GM12865 (cell line): ENCODE measurements at regions not wholly inside any gene's neighbourhood (a gene's known extent, or its start where the extent isn't known, plus 50 kb on each side); places are given as distances from the start of the nearest gene placed in this dataset.

ENCODE experiments used
- DNase-seq: peaks from one replicate; pipeline ENCODE4 v3.0.0; 2010; ENCODE audit warnings: low read depth
- H3K4me3 ChIP-seq: 2 replicates; pipeline ENCODE4 v1.5.1; 2011; ENCODE audit warnings: mild to moderate bottlenecking, low read depth, low read length, control low read depth
- TF ChIP-seq, protein P1 (sequence below): IDR thresholded peaks from 2 replicates; pipeline ENCODE4 v1.5.1; 2011; ENCODE audit warnings: low read length, control low read depth, low read depth, inconsistent platforms; ENCODE audit not compliant: insufficient read depth; ENCODE audit errors: missing control alignments

DNA sequence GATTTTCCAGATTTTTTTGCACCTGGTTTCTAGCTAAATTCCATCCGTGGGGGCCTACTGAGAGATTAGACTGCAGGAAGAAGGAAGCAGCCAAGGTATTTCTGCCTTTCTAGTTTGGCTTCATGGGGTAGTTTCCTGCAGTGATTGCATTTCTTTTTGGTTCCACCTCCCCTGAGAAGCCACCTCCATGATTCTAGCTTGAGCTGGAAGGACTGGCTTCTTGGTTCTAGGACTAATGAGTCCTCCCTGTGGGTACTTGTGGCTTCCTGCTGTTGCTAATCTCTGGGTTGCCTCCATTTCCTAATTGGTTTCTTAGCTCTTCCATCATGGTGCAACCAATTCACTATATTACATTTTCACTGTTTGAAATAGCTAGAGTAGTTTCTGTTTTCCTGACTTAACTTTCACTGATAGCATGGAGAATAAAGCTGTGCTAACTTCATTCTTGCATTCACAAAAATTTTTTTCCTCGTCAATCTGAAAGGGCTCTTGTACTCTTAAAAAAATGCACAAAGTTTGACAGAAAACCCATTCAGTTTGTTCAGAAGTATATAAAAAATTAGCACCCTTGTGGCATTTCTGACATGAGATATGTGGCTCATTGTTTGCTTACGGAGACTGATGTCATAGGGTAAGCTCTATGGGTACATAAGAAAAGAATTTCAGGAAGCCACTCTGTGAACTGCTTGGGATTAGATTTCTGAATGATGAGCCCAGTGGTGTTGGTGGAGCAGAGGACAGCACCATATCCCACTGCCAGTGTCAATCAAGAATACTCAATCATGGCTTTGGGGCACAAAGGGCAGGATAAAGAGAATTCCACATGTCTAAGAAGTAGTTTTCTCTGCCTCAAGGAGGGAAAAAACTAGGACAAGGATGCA, 242.8 kb upstream of the RBMS1 start:
- DNase-seq, result no peak
- TF ChIP-seq, protein P1, sequence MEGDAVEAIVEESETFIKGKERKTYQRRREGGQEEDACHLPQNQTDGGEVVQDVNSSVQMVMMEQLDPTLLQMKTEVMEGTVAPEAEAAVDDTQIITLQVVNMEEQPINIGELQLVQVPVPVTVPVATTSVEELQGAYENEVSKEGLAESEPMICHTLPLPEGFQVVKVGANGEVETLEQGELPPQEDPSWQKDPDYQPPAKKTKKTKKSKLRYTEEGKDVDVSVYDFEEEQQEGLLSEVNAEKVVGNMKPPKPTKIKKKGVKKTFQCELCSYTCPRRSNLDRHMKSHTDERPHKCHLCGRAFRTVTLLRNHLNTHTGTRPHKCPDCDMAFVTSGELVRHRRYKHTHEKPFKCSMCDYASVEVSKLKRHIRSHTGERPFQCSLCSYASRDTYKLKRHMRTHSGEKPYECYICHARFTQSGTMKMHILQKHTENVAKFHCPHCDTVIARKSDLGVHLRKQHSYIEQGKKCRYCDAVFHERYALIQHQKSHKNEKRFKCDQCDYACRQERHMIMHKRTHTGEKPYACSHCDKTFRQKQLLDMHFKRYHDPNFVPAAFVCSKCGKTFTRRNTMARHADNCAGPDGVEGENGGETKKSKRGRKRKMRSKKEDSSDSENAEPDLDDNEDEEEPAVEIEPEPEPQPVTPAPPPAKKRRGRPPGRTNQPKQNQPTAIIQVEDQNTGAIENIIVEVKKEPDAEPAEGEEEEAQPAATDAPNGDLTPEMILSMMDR, result no peak
- no peak overlapping the region for H3K4me3 ChIP-seq

DNA sequence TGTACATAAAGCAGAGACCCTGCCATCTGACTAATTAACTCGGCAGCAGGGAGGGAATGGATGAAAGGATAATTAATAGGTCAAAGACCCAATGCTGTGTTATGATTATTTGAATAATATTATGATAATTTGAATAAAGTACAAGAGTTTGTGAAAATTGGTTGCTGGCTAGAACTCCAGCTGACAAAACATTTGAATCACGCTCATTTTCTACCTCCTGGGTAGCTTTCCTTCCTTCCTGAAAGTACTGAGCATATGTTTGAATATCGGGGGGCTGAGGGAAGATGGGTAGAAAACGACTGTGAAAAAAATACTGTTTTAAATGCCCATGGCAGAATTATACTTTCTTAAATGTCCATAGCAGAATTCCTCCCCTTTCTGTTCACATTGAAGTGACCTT, 243.6 kb upstream of the RBMS1 start:
- no peak overlapping the region for H3K4me3 ChIP-seq
- TF ChIP-seq, protein P1, result no peak

DNA sequence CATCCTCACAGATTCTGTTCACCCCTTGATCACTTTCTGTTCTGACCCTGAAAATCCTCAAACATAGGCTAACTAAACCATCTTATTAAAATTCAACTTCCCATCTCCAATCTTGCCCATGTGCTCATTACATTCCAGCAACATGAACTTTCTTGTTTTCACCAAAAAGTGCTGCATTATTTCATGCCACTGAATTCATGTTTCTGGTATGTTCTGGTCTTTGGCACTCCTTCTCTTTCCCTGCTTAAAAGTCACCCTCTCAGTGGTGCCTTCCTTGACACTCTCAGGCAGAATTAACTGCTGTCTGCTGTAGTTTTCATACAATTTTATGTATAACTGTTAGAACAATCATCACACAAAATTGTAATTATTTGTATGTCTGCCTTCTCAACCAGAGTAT, 247.7 kb upstream of the RBMS1 start:
- TF ChIP-seq, protein P1, result no peak
- H3K4me3 ChIP-seq, result no peak overlapping the region
- no peak for DNase-seq

More for the DNA sequence above, 243.6 kb upstream of the RBMS1 start:
- no peak for DNase-seq

DNA sequence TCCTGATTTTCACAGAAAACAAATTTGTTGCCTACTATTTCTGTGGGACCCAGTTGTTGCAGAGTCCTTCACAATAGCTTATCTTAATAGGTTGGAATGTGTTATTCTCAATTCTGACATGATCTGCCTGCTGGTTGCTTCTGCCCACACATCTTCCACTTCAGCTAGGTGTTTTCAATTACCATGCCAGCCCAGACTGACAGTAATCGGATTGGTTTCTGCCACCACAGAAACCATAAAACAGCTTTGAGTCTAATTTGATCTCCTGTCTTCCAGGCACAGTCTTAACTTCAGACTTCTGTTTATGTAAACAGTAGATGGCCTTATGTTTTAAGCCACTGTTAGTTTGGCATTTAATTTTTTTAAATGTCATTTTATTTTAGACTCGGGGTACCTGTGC, 248.2 kb upstream of the RBMS1 start:
- H3K4me3 ChIP-seq, result no peak overlapping the region
- no peak for DNase-seq
- TF ChIP-seq, protein P1, result no peak

DNA sequence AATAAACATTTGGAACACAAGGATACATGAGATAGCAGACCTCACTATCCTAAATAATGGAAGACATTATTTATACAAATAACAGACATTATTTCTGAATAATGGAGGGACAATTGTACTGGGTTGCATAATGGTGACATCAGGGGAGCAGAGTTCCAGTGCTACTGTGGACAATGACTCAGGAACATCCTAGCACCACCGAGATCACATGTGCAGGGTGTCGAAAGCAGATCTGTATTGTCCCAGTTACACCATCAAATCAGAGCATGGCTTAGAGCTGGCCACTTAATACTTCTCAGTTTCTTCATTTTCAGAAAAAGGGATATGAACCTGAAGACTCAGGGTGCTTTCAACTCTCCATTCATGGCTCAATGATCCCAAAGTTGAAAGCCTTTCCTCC, 249.1 kb upstream of the RBMS1 start:
- H3K4me3 ChIP-seq, result no peak overlapping the region
- TF ChIP-seq, protein P1, result no peak
- DNase-seq, result no peak

DNA sequence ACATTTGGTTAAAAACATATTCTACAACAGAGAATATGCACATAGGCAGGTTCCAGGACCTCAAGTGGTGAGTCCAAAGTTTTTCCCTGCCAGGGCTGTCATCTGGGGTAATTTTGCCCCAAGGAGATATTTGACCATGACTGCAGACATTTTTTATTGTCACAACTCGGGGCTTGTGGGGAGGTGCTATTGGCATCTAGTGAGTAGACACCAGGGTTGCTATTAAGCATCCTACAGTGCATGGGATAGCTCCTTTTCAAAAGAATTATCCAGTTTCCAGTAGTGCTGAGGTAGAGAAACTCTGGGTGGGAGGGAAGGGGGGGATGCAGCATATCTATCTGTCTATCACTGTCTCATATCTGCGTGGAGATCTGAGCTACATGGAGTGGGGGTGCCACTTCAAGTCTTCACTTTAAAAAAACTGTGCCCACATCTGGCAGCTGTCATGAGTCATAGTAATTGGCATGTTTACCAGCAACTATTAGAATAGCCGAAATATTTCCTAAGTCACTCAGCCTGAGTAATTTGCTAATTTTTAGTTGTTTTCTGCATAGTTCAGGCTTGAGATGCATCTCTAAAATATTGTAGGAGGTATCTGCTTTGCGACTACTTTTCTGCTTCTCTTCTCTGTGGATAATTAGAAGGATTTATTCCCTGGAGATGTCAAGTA, 254.0 kb upstream of the RBMS1 start:
- TF ChIP-seq, protein P1, result no peak
- H3K4me3 ChIP-seq, result no peak overlapping the region
- DNase-seq, result no peak
